Stimulated activated memory B cell treated with anti-CD40 and anti-IgM and Interleukin-4, amounts not matched to agents 10 μg/mL and 1 μg/mL and 100 μg/mL, for 72 hours (primary cell): ENCODE measurements at regions not wholly inside any gene's neighbourhood (a gene's known extent, or its start where the extent isn't known, plus 50 kb on each side); places are given as distances from the start of the nearest gene placed in this dataset.

Experiments
- ATAC-seq: fragments of 150-1000 bp; cut with Tn5 transposase; 2 replicates; pipeline ENCODE4 v1.10.0; 2021
- H3K27ac Mint-ChIP-seq: one replicate; pipeline ENCODE4 v1.8.0; 2022; ENCODE audit warnings: mild to moderate bottlenecking, mixed read lengths
- H3K27me3 Mint-ChIP-seq: one replicate; pipeline ENCODE4 v1.8.0; 2022; ENCODE audit warnings: mixed read lengths
- H3K36me3 Mint-ChIP-seq: one replicate; pipeline ENCODE4 v1.8.0; 2022; ENCODE audit warnings: mixed read lengths
- H3K4me1 Mint-ChIP-seq: one replicate; pipeline ENCODE4 v1.8.0; 2022; ENCODE audit warnings: mixed read lengths
- H3K4me3 Mint-ChIP-seq: one replicate; pipeline ENCODE4 v1.8.0; 2022; ENCODE audit warnings: mild to moderate bottlenecking, moderate library complexity, mixed read lengths
- H3K9me3 Mint-ChIP-seq: one replicate; pipeline ENCODE4 v1.8.0; 2022; ENCODE audit warnings: mixed read lengths

- no peaks in the 10 kb centered on the region for H3K36me3 Mint-ChIP-seq
- H3K27me3 Mint-ChIP-seq, result peaks cover 15% of the 10 kb centered on the region
- ATAC-seq, result no peak
- peaks cover 10% of the 10 kb centered on the region for H3K4me1 Mint-ChIP-seq
- no peak overlapping the region for H3K27ac Mint-ChIP-seq
- no peak overlapping the region for H3K4me3 Mint-ChIP-seq
- no peaks in the 10 kb centered on the region for H3K9me3 Mint-ChIP-seq
Measured at GRCh38 chr12:111107392-111108178, 187.2 kb upstream of the MYL2 start.

- Mint-ChIP-seq H3K27ac (no peak overlapping the region), H3K9me3 (no peaks in the 10 kb centered on the region), H3K4me1 (no peaks in the 10 kb centered on the region), H3K27me3 (peaks cover 19% of the 10 kb centered on the region), H3K36me3 (no peaks in the 10 kb centered on the region), H3K4me3 (no peak overlapping the region)
- no peak for ATAC-seq
Measured at GRCh38 chr12:111105294-111105693, 184.9 kb upstream of the MYL2 start.

DNA sequence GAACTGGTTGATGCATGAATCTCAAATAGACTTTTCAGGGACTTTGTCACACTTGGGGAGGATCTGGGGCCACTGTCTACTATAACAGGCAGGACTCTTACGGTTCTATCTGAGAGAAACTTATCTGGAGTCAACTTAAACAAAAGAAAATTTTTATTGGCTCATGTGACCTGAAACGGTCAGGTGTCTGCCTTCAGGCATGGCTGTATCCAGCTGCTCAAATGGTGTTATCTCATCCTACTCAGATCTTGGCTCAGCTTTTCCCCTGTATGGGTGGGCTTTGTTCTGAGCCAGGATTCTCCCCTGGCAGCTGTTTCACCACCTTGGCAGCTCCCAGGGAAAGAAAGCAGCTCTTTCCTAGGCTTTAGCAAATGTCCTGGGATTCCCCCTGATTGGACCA is 183.2 kb upstream of the MYL2 start:
- H3K27ac Mint-ChIP-seq, result no peak overlapping the region
- no peak for ATAC-seq
- peaks cover 27% of the 10 kb centered on the region for H3K27me3 Mint-ChIP-seq
- H3K36me3 Mint-ChIP-seq, result no peaks in the 10 kb centered on the region
- H3K4me1 Mint-ChIP-seq, result peaks cover 15% of the 10 kb centered on the region
- no peak overlapping the region for H3K4me3 Mint-ChIP-seq
- H3K9me3 Mint-ChIP-seq, result no peaks in the 10 kb centered on the region

- Mint-ChIP-seq H3K27me3 (peaks cover 35% of the 10 kb centered on the region), H3K36me3 (no peaks in the 10 kb centered on the region), H3K9me3 (no peaks in the 10 kb centered on the region), H3K27ac (no peak overlapping the region), H3K4me3 (no peak overlapping the region), H3K4me1 (peaks cover 20% of the 10 kb centered on the region)
- ATAC-seq, result no peak
Measured at GRCh38 chr12:111102102-111102739, 181.8 kb upstream of the MYL2 start.

- ATAC-seq, result no peak
- Mint-ChIP-seq H3K27me3 (peaks cover 35% of the 10 kb centered on the region), H3K36me3 (no peaks in the 10 kb centered on the region), H3K4me1 (peaks cover 20% of the 10 kb centered on the region), H3K27ac (no peak overlapping the region), H3K4me3 (no peak overlapping the region), H3K9me3 (no peaks in the 10 kb centered on the region)
Measured at GRCh38 chr12:111101003-111101402, 180.6 kb upstream of the MYL2 start.

DNA sequence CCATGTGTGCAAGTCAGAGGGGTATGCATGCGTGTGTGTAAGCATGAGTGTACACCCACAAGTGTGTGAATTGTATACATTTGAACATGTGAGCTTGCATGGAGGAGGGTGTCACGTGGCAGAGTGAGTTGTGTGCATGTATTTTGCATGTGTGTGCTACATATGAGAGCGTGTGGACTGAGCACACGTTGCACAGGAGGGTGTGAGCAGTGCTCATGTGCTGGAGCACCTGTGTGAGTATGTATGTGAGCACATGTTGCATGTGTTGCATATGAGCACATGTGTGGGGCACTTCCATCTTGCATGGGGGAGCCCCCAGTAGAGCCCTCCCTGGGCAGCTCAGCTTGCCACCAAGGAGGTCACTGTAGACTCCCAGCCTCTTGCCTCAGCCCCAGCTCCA is 180.2 kb upstream of the MYL2 start:
- Mint-ChIP-seq H3K27ac (no peak overlapping the region), H3K36me3 (no peaks in the 10 kb centered on the region), H3K27me3 (peaks cover 35% of the 10 kb centered on the region), H3K4me3 (no peak overlapping the region), H3K4me1 (peaks cover 20% of the 10 kb centered on the region), H3K9me3 (no peaks in the 10 kb centered on the region)
- no peak for ATAC-seq

DNA sequence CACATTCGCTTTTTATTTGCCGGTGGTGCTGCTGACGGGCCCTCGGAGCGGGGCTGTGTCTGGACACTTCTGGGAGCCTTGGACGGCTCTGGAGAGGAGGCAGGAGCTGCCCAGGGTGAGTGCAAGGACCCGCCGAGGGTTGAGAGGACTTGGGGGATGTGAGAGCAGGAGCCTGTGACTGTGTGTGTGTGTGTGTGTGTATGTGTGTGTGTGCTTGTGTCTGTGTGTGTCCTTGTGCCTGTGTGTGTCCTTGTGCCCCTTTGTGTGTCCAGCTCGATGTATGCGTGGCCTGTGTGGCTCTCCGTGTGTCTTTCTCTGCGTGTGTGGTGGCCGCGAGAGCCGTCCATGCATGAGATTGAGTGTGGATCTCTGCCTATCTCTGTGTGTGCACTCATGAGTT is 179.6 kb upstream of the MYL2 start:
- no peak overlapping the region for H3K27ac Mint-ChIP-seq
- peaks cover 20% of the 10 kb centered on the region for H3K4me1 Mint-ChIP-seq
- peaks cover 35% of the 10 kb centered on the region for H3K27me3 Mint-ChIP-seq
- ATAC-seq, result no peak
- no peaks in the 10 kb centered on the region for H3K9me3 Mint-ChIP-seq
- no peak overlapping the region for H3K4me3 Mint-ChIP-seq
- H3K36me3 Mint-ChIP-seq, result no peaks in the 10 kb centered on the region

- H3K27ac Mint-ChIP-seq, result no peak overlapping the region
- H3K27me3 Mint-ChIP-seq, result peaks cover 41% of the 10 kb centered on the region
Measured at GRCh38 chr12:111099186-111099585, 178.8 kb upstream of the MYL2 start.

GRCh38 chr12:111094157-111095010 is 174.0 kb upstream of the MYL2 start:
- peaks cover 33% of the 10 kb centered on the region for H3K4me1 Mint-ChIP-seq
- no peaks in the 10 kb centered on the region for H3K9me3 Mint-ChIP-seq
- peaks cover 35% of the 10 kb centered on the region for H3K27me3 Mint-ChIP-seq
- no peaks in the 10 kb centered on the region for H3K36me3 Mint-ChIP-seq
- no peak overlapping the region for H3K27ac Mint-ChIP-seq
- ATAC-seq, result no peak
- H3K4me3 Mint-ChIP-seq, result no peak overlapping the region

More at GRCh38 chr12:111099186-111099585, 178.8 kb upstream of the MYL2 start:
- peaks cover 20% of the 10 kb centered on the region for H3K4me1 Mint-ChIP-seq
- no peaks in the 10 kb centered on the region for H3K9me3 Mint-ChIP-seq
- peak overlapping the region; percentile 6 for H3K4me3 Mint-ChIP-seq
- no peaks in the 10 kb centered on the region for H3K36me3 Mint-ChIP-seq
- no peak for ATAC-seq

DNA sequence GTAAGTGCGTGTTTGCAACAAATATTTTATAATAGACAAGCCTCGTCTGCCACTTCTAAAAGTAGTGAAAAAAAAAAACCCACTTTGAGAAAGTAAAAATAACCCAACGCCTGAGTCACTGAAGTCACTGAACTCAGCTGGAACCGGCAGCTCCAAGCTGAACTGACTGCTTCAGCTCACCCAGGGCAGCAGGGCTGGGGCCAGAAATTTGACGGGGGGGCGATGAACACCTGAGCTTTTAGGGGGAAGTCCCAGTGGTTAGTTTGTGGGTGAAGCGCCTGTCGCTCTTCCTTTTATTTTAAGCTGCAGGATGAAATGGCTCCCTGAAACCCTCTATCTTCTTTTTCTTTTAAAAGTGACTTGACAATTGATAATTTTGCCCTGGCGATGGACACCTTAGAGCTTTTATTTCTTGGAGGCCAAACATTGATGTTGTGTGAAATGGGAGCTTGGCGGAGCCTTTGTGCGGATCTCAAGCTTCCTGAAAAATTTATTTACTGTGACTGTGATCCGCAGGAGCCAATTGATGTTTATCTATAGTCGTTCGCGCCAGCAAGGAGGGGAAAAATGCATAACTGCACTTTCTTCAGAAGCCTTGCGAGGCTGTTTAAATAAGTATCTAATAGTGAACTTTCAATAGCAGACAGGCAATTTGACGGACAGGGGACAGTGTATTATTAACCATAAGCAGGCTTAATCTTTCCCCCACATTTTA is 173.2 kb upstream of the MYL2 start:
- Mint-ChIP-seq H3K27me3 (peaks cover 27% of the 10 kb centered on the region), H3K4me3 (no peak overlapping the region), H3K36me3 (no peaks in the 10 kb centered on the region), H3K9me3 (no peaks in the 10 kb centered on the region), H3K27ac (peak overlapping the region; percentile 51), H3K4me1 (peaks cover 25% of the 10 kb centered on the region)
- ATAC-seq, result peak; percentile 78

GRCh38 chr12:111091051-111091450 is 170.7 kb upstream of the MYL2 start:
- no peak overlapping the region for H3K27ac Mint-ChIP-seq
- peaks cover 21% of the 10 kb centered on the region for H3K4me1 Mint-ChIP-seq
- no peak overlapping the region for H3K4me3 Mint-ChIP-seq
- peaks cover 12% of the 10 kb centered on the region for H3K27me3 Mint-ChIP-seq
- no peaks in the 10 kb centered on the region for H3K9me3 Mint-ChIP-seq
- ATAC-seq, result no peak
- no peaks in the 10 kb centered on the region for H3K36me3 Mint-ChIP-seq

- no peak overlapping the region for H3K4me3 Mint-ChIP-seq
- ATAC-seq, result no peak
- no peaks in the 10 kb centered on the region for H3K9me3 Mint-ChIP-seq
- peaks cover 21% of the 10 kb centered on the region for H3K4me1 Mint-ChIP-seq
- no peak overlapping the region for H3K27ac Mint-ChIP-seq
- H3K27me3 Mint-ChIP-seq, result peaks cover 17% of the 10 kb centered on the region
- no peaks in the 10 kb centered on the region for H3K36me3 Mint-ChIP-seq
Measured at GRCh38 chr12:111089616-111090015, 169.2 kb upstream of the MYL2 start.

GRCh38 chr12:111088409-111088808 is 168.0 kb upstream of the MYL2 start:
- Mint-ChIP-seq H3K27ac (no peak overlapping the region), H3K36me3 (no peaks in the 10 kb centered on the region), H3K27me3 (peaks cover 16% of the 10 kb centered on the region), H3K9me3 (no peaks in the 10 kb centered on the region), H3K4me3 (no peak overlapping the region), H3K4me1 (peaks cover 13% of the 10 kb centered on the region)
- ATAC-seq, result no peak

GRCh38 chr12:111086947-111087700 is 166.7 kb upstream of the MYL2 start:
- H3K9me3 Mint-ChIP-seq, result no peaks in the 10 kb centered on the region
- no peak overlapping the region for H3K27ac Mint-ChIP-seq
- no peaks in the 10 kb centered on the region for H3K36me3 Mint-ChIP-seq
- peaks cover 28% of the 10 kb centered on the region for H3K27me3 Mint-ChIP-seq
- H3K4me3 Mint-ChIP-seq, result no peak overlapping the region
- ATAC-seq, result no peak
- peaks cover 6% of the 10 kb centered on the region for H3K4me1 Mint-ChIP-seq
